OCI-LY1 (cell line): ENCODE measurements at regions not wholly inside any gene's neighbourhood (a gene's known extent, or its start where the extent isn't known, plus 50 kb on each side); places are given as distances from the start of the nearest gene placed in this dataset.

Experiments used
- CTCF ChIP-seq: fragments of 200-600 bp; sonication (generic), shearing (Covaris generic); IDR thresholded peaks from 2 replicates; pipeline ENCODE4 v1.5.1; 2017; ENCODE audit warnings: mild to moderate bottlenecking, antibody characterized with exemption, low read length, moderate library complexity, mixed read lengths
- EZH2 ChIP-seq: fragments of 200-600 bp; sonication (generic), shearing (Covaris generic); IDR thresholded peaks from 2 replicates; pipeline ENCODE4 v1.8.0; 2017; ENCODE audit warnings: borderline replicate concordance, mixed run types, mild to moderate bottlenecking, antibody characterized with exemption, low read length, moderate library complexity, mixed read lengths

GRCh38 chr2:236749346-236749745 is 179.7 kb downstream of the ACKR3 start:
- TF ChIP-seq EZH2 = no peak
- no peak for TF ChIP-seq CTCF
